Osteocyte (in vitro differentiated cells): ENCODE measurements at regions not wholly inside any gene's neighbourhood (a gene's known extent, or its start where the extent isn't known, plus 50 kb on each side); places are given as distances from the start of the nearest gene placed in this dataset.

ENCODE experiments used
- DNase-seq: peaks from one replicate; pipeline ENCODE4 v3.0.0; 2021; ENCODE audit warnings: mixed read lengths; ENCODE audit not compliant: unreplicated experiment; ENCODE audit errors: extremely low spot score
- H3K27ac Mint-ChIP-seq: one replicate; pipeline ENCODE4 v1.8.0; 2021; ENCODE audit warnings: mild to moderate bottlenecking, mixed read lengths; ENCODE audit not compliant: unreplicated experiment
- H3K27me3 Mint-ChIP-seq: one replicate; pipeline ENCODE4 v1.8.0; 2021; ENCODE audit warnings: mixed read lengths; ENCODE audit not compliant: unreplicated experiment
- H3K36me3 Mint-ChIP-seq: one replicate; pipeline ENCODE4 v1.8.0; 2021; ENCODE audit warnings: mixed read lengths; ENCODE audit not compliant: unreplicated experiment
- H3K4me1 Mint-ChIP-seq: one replicate; pipeline ENCODE4 v1.8.0; 2021; ENCODE audit warnings: mixed read lengths; ENCODE audit not compliant: unreplicated experiment
- H3K4me3 Mint-ChIP-seq: one replicate; pipeline ENCODE4 v1.8.0; 2021; ENCODE audit warnings: mild to moderate bottlenecking, moderate library complexity, mixed read lengths; ENCODE audit not compliant: unreplicated experiment
- H3K9me3 Mint-ChIP-seq: one replicate; pipeline ENCODE4 v1.8.0; 2021; ENCODE audit warnings: mixed read lengths; ENCODE audit not compliant: unreplicated experiment
- TF ChIP-seq, protein P1 (sequence below): fragments of 200-600 bp; sonication (generic); IDR thresholded peaks from 2 replicates; pipeline ENCODE4 v1.5.0; 2021; ENCODE audit warnings: antibody characterized with exemption, mild to moderate bottlenecking, moderate library complexity

GRCh38 chr18:29057703-29058102 lies 880.8 kb upstream of the CDH2 start:
- H3K9me3 Mint-ChIP-seq, result no peaks in the 10 kb centered on the region
- peaks cover 2% of the 10 kb centered on the region for H3K36me3 Mint-ChIP-seq
- TF ChIP-seq, protein P1, sequence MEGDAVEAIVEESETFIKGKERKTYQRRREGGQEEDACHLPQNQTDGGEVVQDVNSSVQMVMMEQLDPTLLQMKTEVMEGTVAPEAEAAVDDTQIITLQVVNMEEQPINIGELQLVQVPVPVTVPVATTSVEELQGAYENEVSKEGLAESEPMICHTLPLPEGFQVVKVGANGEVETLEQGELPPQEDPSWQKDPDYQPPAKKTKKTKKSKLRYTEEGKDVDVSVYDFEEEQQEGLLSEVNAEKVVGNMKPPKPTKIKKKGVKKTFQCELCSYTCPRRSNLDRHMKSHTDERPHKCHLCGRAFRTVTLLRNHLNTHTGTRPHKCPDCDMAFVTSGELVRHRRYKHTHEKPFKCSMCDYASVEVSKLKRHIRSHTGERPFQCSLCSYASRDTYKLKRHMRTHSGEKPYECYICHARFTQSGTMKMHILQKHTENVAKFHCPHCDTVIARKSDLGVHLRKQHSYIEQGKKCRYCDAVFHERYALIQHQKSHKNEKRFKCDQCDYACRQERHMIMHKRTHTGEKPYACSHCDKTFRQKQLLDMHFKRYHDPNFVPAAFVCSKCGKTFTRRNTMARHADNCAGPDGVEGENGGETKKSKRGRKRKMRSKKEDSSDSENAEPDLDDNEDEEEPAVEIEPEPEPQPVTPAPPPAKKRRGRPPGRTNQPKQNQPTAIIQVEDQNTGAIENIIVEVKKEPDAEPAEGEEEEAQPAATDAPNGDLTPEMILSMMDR, result no peak
- no peak overlapping the region for H3K4me3 Mint-ChIP-seq
- no peaks in the 10 kb centered on the region for H3K27me3 Mint-ChIP-seq
- H3K27ac Mint-ChIP-seq, result no peak overlapping the region
- H3K4me1 Mint-ChIP-seq, result no peaks in the 10 kb centered on the region
- DNase-seq, result no peak

GRCh38 chr18:29056800-29057199 lies 879.9 kb upstream of the CDH2 start:
- H3K27ac Mint-ChIP-seq, result no peak overlapping the region
- TF ChIP-seq, protein P1, result no peak

DNA sequence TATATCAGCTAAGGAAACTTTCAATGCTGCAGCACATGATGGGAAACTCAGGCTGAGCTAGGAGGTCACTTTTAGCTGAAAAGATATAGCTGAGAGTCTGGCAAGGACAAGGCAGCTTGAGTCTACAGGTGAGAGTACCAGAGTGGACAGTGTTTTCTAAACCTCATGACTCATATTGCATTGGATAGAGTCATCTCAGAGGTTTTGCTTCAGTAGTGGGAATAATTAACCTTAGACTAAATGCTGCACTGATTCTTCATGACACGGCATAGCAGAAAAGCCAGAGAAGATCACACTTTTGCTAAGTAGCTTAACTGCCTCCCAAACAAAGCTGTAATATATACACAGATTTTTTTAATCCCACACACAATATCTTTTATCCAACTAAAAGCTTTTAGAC lies 865.0 kb upstream of the CDH2 start:
- H3K27ac Mint-ChIP-seq, result no peak overlapping the region
- no peak overlapping the region for H3K4me3 Mint-ChIP-seq
- H3K4me1 Mint-ChIP-seq, result no peaks in the 10 kb centered on the region
- DNase-seq, result no peak
- TF ChIP-seq, protein P1, result no peak
- H3K36me3 Mint-ChIP-seq, result peaks cover under 1% of the 10 kb centered on the region
- H3K9me3 Mint-ChIP-seq, result peaks cover 33% of the 10 kb centered on the region
- H3K27me3 Mint-ChIP-seq, result no peaks in the 10 kb centered on the region

More at GRCh38 chr18:29056800-29057199, 879.9 kb upstream of the CDH2 start:
- no peaks in the 10 kb centered on the region for H3K27me3 Mint-ChIP-seq
- H3K4me3 Mint-ChIP-seq, result no peak overlapping the region
- H3K9me3 Mint-ChIP-seq, result peaks cover 9% of the 10 kb centered on the region
- DNase-seq, result no peak
- peaks cover 6% of the 10 kb centered on the region for H3K36me3 Mint-ChIP-seq
- H3K4me1 Mint-ChIP-seq, result no peaks in the 10 kb centered on the region

DNA sequence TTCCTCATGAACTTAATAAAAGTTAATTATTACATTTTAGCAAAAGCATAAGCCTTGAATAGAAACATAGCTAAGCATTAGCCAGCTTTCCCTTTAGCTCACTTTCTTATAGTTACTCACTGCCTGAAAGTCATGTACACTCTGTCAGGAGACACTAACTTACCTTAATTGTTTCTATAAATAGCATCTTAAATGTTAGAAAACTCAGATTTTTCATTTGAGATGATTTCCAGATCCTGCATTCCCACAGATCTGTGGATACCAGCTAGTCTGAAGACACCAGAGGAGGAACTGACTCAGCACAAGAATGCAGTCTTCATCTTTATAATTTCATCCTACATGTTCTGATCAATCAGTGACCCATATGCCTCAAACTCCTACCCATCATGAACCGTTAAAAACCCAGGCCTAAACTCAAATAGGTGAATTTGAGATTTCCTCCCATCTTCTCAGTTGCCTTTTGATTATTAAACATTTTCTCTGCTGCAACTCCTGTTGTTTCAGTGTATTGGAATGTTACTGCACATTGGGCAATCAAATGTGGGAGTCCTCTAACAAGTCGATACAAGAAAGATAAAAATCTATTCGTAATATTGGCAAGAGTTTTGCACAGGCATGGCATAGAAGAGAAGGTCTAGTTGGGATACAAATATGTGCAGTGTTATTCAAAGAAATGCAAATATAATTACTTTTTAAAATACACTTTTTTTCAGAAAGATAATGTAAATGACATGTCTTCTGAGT lies 857.4 kb upstream of the CDH2 start:
- no peak overlapping the region for H3K4me3 Mint-ChIP-seq
- no peak for DNase-seq
- H3K27ac Mint-ChIP-seq, result no peak overlapping the region
- H3K9me3 Mint-ChIP-seq, result peaks cover 4% of the 10 kb centered on the region
- TF ChIP-seq, protein P1, result no peak
- no peaks in the 10 kb centered on the region for H3K27me3 Mint-ChIP-seq
- H3K4me1 Mint-ChIP-seq, result no peaks in the 10 kb centered on the region
- H3K36me3 Mint-ChIP-seq, result no peaks in the 10 kb centered on the region

- H3K4me3 Mint-ChIP-seq, result no peak overlapping the region
- H3K27me3 Mint-ChIP-seq, result no peaks in the 10 kb centered on the region
- no peak for DNase-seq
- no peaks in the 10 kb centered on the region for H3K9me3 Mint-ChIP-seq
- no peak overlapping the region for H3K27ac Mint-ChIP-seq
- no peaks in the 10 kb centered on the region for H3K4me1 Mint-ChIP-seq
- H3K36me3 Mint-ChIP-seq, result no peaks in the 10 kb centered on the region
- TF ChIP-seq, protein P1, result no peak
Measured at GRCh38 chr18:29028560-29028959, 851.6 kb upstream of the CDH2 start.
